GM19238 (cell line): ENCODE measurements at regions not wholly inside any gene's neighbourhood (a gene's known extent, or its start where the extent isn't known, plus 50 kb on each side); places are given as distances from the start of the nearest gene placed in this dataset.

Source experiments
- DNase-seq: peaks from one replicate; pipeline ENCODE4 v3.0.0; 2011; ENCODE audit warnings: low spot score; ENCODE audit not compliant: insufficient read length

DNA sequence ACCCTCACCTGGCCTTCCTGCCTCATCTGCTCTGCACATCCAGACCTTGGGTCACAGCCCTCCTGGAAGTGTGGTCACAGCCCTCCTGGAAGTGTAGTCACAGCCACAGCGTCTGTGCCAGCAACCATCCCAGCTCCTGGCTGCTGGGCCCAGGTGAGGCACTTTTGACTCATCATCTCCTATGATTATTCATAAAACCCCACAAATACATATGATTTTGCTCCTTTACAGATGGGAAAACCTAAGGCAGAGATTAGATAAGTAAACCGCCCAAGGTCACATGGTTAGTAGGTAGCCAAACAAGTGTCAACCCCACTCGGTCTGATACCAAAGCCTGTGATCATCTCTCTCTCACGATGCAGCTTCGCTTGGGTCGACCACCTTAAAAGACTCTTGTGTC, 94.3 kb downstream of the PRLHR start:
- DNase-seq, result no peak

GRCh38 chr10:118500477-118501104, 94.9 kb downstream of the PRLHR start:
- no peak for DNase-seq

DNA sequence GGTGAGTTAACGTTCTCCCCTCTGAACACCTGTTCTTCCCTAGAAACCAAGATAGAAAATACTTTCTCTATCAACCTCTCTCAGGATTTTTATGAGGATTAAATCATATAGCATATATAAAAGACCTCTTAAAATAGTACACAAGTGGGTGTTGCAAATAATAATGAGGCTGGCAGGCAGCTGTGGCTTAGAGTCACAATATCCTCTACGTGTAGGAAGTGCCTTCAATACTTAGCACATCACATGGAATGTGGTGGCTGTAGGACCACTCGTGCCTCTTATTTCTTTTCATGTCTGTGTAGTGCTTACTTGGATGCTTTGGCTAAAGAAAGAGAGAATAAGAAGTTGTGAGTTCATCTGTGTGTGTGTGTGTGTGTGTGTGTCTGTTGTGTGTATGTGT, 96.3 kb downstream of the PRLHR start:
- DNase-seq, result no peak

- DNase-seq, result no peak
Measured at GRCh38 chr10:118498623-118499022, 96.8 kb downstream of the PRLHR start.

GRCh38 chr10:118497227-118497626, 98.2 kb downstream of the PRLHR start:
- no peak for DNase-seq

DNA sequence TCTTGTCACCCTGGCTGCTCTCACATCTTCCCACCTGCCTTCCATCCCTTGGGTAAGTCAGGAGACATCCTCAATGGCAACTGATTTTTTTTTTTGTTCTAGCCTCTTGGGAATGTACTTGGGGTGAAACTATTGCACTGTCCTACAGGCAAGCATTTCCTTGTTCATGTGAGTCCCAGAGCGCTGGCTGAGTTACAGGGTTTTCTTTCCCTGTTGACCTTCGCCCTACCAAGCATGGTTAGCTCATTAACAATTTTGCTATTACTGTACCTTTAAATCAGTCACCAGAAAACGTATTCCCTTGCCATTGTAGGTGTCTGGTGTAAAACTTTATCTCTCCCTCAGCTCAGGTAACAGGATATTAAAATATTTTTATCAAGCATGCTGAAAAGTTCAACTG, 98.9 kb downstream of the PRLHR start:
- DNase-seq, result no peak

DNA sequence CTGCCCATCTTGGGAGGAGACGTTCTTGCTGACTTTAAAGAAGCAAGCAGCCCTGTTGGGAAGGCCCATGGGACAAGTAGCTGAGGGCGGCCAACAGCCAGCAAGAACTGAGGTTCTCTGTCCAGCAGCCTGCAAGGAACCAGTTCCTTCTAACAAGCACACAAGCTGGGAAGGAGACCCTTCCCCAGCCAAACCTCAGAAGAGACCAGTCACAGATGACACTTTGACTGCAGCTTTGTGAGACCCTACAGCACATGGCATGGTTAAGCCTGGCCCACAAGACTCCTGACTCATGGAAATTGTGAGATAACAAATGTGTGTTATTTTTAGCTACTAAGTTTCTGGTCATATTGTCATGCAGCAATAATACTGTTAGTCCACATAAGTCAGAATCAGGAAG, 99.9 kb downstream of the PRLHR start:
- no peak for DNase-seq

DNA sequence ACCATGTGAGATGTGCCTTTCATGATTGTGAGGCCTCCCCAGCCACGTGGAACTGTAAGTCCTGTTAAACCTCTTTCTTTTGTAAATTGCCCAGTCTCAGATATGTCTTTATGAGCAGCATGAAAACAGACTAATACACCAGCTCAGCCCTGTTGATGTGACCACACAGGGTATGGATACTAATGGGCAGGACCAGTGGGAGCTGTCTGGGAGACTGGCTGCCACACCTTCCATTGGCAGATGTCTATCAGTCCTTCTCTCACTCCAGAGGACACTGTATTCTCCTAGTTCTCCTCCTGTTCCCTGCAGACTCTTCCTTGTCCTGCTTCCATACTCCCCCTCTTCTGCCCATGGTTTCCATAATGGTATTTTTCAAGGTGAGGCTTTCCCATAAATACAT, 104.4 kb downstream of the PRLHR start:
- DNase-seq, result no peak

DNA sequence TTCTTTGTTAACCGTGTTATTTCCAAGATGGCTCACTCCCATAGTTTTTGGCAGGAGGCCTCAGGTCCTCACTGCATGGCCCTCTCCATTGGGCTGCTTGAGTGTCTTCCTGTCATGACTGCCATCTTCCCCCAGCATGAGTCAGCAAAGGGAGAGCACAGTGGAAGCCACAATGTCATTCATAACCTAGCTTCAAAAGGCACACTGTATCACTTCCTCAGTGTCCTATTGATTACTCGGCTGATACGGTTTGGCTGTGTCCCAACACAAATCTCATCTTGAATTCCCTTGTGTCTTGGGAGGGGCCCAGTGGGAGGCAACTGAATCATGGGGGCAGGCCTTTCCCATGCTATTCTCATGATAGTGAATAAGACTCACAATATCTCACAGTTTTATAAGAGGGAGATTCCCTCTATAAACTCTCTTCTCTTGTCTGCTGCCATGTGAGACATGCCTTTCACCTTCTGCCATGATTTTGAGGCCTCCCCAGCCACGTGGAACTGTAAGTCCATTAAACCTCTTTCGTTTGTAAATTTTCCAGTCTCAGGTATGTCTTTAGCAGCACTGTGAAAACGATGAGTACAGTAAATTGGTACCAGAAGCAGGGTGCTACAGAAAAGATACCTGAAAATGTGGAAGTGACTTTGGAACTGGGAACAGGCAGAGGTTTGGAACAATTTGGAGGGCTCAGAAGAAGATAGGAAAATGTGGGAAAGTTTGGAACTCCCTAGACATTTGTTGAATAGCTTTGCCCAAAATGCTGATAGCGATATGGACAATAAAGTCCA, 106.5 kb downstream of the PRLHR start:
- DNase-seq, result no peak

- no peak for DNase-seq
Measured at GRCh38 chr10:118485641-118486040, 109.8 kb downstream of the PRLHR start.

DNA sequence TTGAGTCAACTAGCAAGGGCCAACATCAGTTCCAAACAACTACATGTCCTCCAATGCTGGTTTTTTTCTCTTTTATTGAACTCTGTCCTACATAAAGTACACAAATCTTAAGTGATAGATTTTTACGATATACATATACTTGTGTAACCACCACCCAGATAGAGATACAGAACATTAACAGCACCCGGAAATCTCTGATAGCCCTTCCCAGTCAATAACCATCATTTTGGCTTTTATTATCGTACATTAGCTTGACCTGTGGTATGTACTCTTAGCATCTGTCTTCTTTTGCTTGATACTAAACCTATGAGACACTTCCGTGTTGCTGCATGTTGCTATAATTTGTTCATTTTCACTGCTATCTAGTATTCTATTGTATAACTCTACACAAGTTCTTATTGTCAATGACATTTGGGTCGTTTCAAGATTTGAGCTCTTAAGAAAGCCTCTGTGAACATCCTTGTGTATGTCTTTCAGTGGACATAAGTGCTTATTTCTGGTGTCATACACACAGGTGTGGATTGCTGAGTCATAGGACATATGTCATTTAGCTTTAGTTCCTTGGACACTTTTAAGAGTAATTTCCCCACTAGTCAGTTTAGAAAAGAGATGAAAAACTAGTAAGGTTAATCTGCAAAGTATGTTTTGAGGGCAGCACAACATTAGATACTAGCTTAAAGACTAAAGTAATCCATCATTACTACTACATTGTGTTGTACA, 111.1 kb downstream of the PRLHR start:
- no peak for DNase-seq

DNA sequence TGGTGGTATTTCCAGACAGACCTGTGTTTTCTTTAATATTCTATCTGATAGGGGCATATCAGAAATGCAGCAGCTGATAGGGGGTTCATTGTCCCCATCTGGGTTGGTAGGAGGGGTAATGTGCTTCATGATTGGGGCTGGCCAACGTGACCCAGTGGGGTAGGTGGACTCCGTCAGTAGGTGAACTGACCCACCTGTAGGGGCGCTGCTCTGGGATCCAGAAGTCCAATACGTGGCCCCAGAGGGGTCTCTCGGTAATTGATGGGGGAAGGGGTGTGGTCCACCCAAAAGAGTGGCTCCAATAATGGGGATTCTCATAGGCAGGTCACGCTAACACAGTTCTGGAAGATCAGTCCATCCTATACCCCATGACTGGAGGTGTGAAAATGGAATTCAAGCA, 112.0 kb downstream of the PRLHR start:
- no peak for DNase-seq

GRCh38 chr10:118482393-118483331, 112.8 kb downstream of the PRLHR start:
- DNase-seq, result no peak

GRCh38 chr10:118481871-118482270, 113.6 kb downstream of the PRLHR start:
- DNase-seq, result no peak

DNA sequence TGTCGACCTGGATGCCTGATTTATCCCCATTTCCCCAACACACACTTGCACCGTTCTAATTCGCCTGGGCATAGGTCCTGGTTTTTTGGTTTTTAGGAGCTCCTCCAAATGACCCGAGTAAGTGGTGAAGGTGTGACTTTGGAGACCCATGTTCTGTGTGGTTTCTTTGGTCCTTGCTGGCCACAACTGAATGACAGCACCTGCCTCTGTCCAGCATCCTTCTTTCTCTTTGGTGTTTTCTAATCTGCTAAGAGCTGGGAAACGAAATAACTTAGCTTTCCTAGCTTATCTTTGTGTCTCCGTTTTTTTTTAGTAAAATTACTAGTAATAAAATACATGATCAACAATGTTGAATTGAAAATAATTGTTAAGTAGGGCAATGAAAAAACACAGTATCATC, 120.2 kb downstream of the PRLHR start:
- no peak for DNase-seq

- no peak for DNase-seq
Measured at GRCh38 chr10:118474111-118474510, 121.3 kb downstream of the PRLHR start.

- DNase-seq, result no peak
Measured at GRCh38 chr10:118473305-118473960, 122.0 kb downstream of the PRLHR start.

- DNase-seq, result no peak
Measured at GRCh38 chr10:118472415-118473304, 122.8 kb downstream of the PRLHR start.

- DNase-seq, result no peak
Measured at GRCh38 chr10:118471863-118472262, 123.6 kb downstream of the PRLHR start.

GRCh38 chr10:118470470-118470869, 125.0 kb downstream of the PRLHR start:
- DNase-seq, result no peak
